ENCODE measurements at regions not wholly inside any gene's neighbourhood (a gene's known extent, or its start where the extent isn't known, plus 50 kb on each side); places are given as distances from the start of the nearest gene placed in this dataset.

GRCh38 chr5:97931829-97932228, 748.8 kb upstream of the RIOK2 start:
- no peak overlapping the region for H2BK120ac ChIP-seq (replicated peaks; ENCODE audit: low read depth, low read length)
- H4K8ac ChIP-seq (ENCODE audit: extremely low read depth, insufficient read depth, low read length), result no peak overlapping the region
- H3K36me3 ChIP-seq (ENCODE audit: control insufficient read depth in 2 of 4, insufficient read depth in 4 of 4, low read length in 3 of 4), result no peaks in the 10 kb centered on the region
- no peak overlapping the region for H4K91ac ChIP-seq (replicated peaks; ENCODE audit: insufficient read length, low read length)
- H3K27ac ChIP-seq (ENCODE audit: low read depth, low read length), result no peak overlapping the region
- no peaks in the 10 kb centered on the region for H3K23me2 ChIP-seq (ENCODE audit: low read depth, low read length)
- H2BK12ac ChIP-seq (ENCODE audit: low read depth, low read length), result no peak overlapping the region
- TF ChIP-seq CBX5 (IDR thresholded peaks at IDR 0.05; ENCODE audit: low read depth, low read length) (no peak), YY1 (IDR thresholded peaks at IDR 0.05; ENCODE audit: low read depth, low read length) (no peak), SIX5 (IDR thresholded peaks at IDR 0.05; ENCODE audit: low read depth, low read length) (no peak), ATF2 (IDR thresholded peaks at IDR 0.05; ENCODE audit: low read length) (no peak), TBP (IDR thresholded peaks at IDR 0.05; ENCODE audit: low read depth, low read length) (no peak), MAFK (IDR thresholded peaks at IDR 0.05; ENCODE audit: low read depth, low read length) (no peak), NANOG (IDR thresholded peaks at IDR 0.05; ENCODE audit: insufficient read depth, low read depth, low read length, poor library complexity, severe bottlenecking) (no peak), PHF8 (conservative IDR thresholded peaks at IDR 0.05; ENCODE audit: low read depth, low read length) (no peak), SRF (IDR thresholded peaks at IDR 0.05; ENCODE audit: low read depth, low read length) (no peak), SP4 (IDR thresholded peaks at IDR 0.05; ENCODE audit: low read length) (no peak)
- no peak overlapping the region for H4K5ac ChIP-seq (ENCODE audit: insufficient read length, low read depth, low read length)
- H2AFZ ChIP-seq (ENCODE audit: low read length), result no peak overlapping the region
- H2BK15ac ChIP-seq (ENCODE audit: low read length), result no peak overlapping the region
- H3K79me1 ChIP-seq (ENCODE audit: low read depth, low read length), result no peaks in the 10 kb centered on the region
- no peaks in the 10 kb centered on the region for H3K79me2 ChIP-seq (ENCODE audit: control insufficient read depth in 1 of 2, insufficient read depth in 2 of 2, low read length in 2 of 2)
- ChIA-PET POLR2A (ENCODE audit: partially characterized antibody) (no interaction called here), CTCF (ENCODE audit: partially characterized antibody) (no interaction called here)
- no peak overlapping the region for H3K23ac ChIP-seq (ENCODE audit: insufficient read length)
- no peak overlapping the region for H3K4me2 ChIP-seq (ENCODE audit: insufficient read depth in 1 of 2, low read depth in 2 of 2, low read length in 2 of 2)
- no peak overlapping the region for H3K14ac ChIP-seq (ENCODE audit: insufficient read length)
- H3K4ac ChIP-seq (replicated peaks; ENCODE audit: insufficient read length, low read depth, low read length), result no peak overlapping the region
- H3K9me3 ChIP-seq (ENCODE audit: insufficient read depth in 2 of 2, low read depth in 1 of 2, low read length in 1 of 2), result no peaks in the 10 kb centered on the region
- no peak overlapping the region for H2BK20ac ChIP-seq (ENCODE audit: low read length)
- no peak overlapping the region for H3K18ac ChIP-seq (ENCODE audit: extremely low read depth, low read length)
- no peak for DNase-seq (ENCODE audit: low read depth in 1 of 2, low spot score in 2 of 2)
- H3K4me1 ChIP-seq (replicated peaks in 1 of 4; ENCODE audit: control insufficient read depth in 3 of 4, insufficient read depth in 4 of 4, low read length in 3 of 4), result no peaks in the 10 kb centered on the region
- no peaks in the 10 kb centered on the region for H3K27me3 ChIP-seq (replicated peaks in 1 of 4; ENCODE audit: control insufficient read depth in 3 of 4, extremely low read depth in 1 of 4, insufficient read depth in 3 of 4, low read length in 3 of 4)
- no peaks in the 10 kb centered on the region for H4K20me1 ChIP-seq (replicated peaks in 1 of 2; ENCODE audit: control insufficient read depth in 1 of 2, insufficient read depth in 2 of 2, low read length in 2 of 2)
- FAIRE-seq, result no peak
- H2AK5ac ChIP-seq (ENCODE audit: low read depth, low read length), result no peak overlapping the region
- no peak overlapping the region for H3K56ac ChIP-seq (replicated peaks; ENCODE audit: insufficient read length, low read depth, low read length)
- no peak overlapping the region for H3K9ac ChIP-seq (replicated peaks in 1 of 4; ENCODE audit: extremely low read depth in 1 of 4, low read depth in 3 of 4, low read length in 3 of 4)
- no peak overlapping the region for H2BK5ac ChIP-seq (ENCODE audit: low read depth, low read length)
- no peak overlapping the region for H3K4me3 ChIP-seq (ENCODE audit: extremely low read depth in 1 of 4, insufficient read depth in 2 of 4, low read depth in 3 of 4, low read length in 4 of 4)

All from H1 (cell line).